ENCODE measurements at regions not wholly inside any gene's neighbourhood (a gene's known extent, or its start where the extent isn't known, plus 50 kb on each side); places are given as distances from the start of the nearest gene placed in this dataset.

DNA sequence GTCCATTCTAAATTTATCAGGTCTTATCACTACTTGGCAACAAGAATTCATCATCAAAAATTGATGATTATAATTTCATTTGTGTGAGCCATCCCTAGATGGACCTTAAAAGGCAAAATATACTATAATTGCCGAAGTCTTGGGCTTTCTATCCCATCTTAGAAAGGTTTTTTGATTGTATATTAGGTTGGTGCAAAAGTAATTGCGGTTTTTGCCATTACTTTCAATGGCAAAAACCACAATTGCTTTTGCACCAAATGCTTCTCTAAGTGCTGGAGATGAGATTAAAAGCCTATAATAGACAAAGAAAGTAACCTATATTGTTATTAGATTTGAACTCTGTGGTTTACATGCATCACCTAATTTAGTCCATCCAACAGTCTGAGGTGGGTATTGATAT, 612.9 kb downstream of the ZNF385D start:
- no peak for DNase-seq (ENCODE audit: low read depth)

DNA sequence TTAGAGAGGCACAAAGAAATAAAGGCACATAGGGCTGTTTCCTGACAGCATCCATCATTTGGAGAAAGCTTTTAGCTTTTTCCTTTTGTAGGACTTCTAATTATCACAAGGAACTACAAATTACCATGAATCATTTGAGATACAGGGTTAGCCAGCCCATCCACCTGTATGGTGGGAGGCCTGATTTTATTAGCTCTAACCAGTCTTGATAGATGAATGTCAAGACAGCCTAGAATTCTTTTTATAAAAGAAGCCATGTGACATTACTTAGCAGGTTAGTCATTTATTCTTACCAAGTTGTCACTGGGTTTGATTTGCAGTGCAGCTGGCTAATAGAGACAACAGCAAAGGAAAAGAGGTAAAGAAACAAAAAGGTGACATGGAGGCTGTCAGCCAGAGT, 618.1 kb downstream of the ZNF385D start:
- DNase-seq (ENCODE audit: low read depth) = no peak

DNA sequence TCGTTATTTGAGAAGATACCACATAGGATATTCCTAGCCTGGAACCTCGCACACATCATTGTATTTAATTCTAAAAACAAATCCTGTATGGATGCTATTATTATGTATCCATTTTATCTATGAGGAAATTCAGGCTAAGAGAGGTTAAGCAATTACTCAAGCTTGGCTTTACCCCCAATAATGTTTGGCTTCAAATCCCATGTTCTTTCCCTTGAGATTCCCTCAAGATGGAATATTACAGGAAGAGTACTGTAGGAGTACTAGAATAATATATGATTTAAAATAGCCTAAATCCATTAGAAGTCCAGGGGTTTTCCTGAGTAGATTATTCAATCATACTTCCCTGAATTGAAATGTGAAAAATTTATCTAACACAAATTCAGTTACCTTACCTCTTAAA, 630.2 kb downstream of the ZNF385D start:
- DNase-seq (ENCODE audit: low read depth) = no peak

- DNase-seq (ENCODE audit: low read depth) = no peak
These were observed 633.6 kb downstream of the ZNF385D start for GRCh38 chr3:21117370-21117769.

- DNase-seq (ENCODE audit: low read depth) = no peak
These were observed 642.0 kb downstream of the ZNF385D start for GRCh38 chr3:21109056-21109455.

DNA sequence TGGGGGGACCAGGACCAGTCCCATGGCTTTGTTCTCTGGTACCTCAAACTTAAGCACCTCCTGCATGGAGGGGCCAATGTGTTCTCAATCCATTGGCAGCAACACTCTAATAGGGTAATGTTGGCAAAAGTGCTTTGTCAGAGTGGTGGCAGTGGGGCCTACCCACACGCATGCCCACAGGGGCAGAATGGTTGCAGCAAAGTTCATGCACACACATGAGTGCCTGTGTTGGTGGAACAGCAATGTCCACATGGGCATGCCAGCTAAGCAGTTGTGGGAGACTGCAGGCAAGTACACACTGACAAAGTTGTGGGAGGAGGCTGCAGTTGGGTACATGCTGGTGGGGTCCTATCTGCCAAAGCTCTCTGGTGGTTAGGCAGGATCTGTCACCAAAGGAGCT, 645.2 kb downstream of the ZNF385D start:
- no peak for DNase-seq (ENCODE audit: low read depth)

DNA sequence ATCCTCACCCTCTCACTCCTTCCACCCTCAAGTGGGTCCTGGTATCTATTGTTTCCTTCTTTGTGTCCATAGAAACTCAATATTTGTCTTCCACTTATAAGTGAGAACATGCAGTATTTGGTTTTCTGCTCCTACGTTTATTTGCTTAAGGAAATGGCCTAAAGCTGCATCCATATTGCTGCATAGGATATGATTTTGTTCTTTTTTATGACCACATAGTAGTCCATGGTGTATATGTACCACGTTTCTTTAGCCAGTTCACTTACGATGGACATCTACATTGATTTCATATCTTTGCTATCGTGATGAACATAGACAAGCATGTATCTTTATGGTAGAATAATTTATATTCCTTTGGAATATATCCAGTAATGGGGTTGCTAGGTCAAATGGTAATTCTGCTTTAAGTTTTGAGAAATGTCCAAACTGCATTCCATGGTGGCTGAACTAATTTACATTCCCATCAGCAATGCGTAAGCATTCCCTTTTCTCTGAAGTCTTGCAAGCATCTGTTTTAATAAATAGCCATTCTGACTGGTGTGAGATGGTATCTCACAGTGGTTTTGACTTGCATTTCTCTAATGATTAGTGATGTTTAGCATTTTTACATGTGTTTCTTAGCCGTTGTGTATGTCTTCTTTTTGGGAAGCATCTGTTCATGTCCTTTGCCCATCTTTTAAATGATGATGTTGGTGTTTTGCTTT, 650.2 kb downstream of the ZNF385D start:
- no peak for DNase-seq (ENCODE audit: low read depth)

DNA sequence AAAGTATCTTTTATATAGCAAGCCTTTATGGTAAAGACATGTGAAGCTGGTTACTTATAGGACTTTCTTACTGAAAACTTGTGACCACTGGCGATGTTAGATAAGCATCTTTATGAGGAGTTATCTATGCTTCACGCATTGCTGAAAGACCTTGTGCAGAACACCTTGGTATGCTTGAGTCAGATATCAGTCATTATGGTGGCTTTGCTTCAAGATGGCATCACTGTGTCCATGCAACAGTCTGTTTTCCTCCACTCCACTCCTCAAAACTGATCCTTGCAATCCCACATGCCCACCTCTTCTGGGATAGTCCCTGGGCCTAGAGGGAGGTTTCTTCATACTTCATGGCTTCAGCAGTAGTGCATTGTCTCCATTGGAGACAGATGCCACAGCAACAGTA, 656.3 kb downstream of the ZNF385D start:
- no peak for DNase-seq (ENCODE audit: low read depth)

- DNase-seq (ENCODE audit: low read depth) = no peak
These were observed 677.4 kb downstream of the ZNF385D start for GRCh38 chr3:21073561-21073960.

GRCh38 chr3:21067031-21067813, 683.8 kb downstream of the ZNF385D start:
- no peak for DNase-seq (ENCODE audit: low read depth)

- no peak for DNase-seq (ENCODE audit: low read depth)
These were observed 688.1 kb downstream of the ZNF385D start for GRCh38 chr3:21062831-21063294.

DNA sequence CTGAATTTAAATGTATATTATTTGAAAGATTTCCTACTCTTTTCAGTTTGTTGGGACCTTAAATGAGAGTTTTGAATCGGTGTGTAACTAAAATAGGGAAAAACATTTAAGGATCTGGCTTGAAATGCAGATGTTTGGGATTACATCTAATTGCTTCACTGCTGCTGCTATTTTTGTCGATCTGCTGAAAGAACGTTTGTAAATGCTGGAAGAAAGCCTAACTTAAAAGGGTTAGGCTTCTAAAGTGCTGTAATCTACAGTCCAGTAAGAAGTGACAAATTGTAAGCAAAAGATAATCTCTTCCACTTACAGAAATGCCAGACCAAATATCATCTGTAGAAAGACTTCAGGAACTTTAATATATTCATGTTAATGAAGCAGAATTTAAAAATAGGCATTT, 691.6 kb downstream of the ZNF385D start:
- DNase-seq (ENCODE audit: low read depth) = no peak

GRCh38 chr3:21056293-21056692, 694.7 kb downstream of the ZNF385D start:
- no peak for DNase-seq (ENCODE audit: low read depth)

DNA sequence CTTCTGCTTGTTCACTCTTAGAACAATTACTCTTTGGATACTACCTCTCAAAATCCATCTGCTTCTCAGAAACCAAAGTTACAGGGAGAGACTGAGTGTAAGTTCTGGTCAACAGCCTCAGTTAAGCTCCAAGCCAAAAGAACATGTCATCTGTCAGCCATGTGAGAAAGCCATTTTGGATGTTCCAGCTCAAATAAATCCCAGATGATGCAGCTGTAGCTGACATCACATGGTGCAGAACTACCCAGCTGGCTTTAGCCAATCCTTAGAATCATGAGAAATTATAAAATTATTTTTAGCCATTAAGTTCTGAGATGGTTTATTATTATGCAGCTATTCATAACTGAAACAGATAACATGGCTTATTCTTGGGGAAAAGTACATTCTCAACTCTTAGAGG, 696.0 kb downstream of the ZNF385D start:
- no peak for DNase-seq (ENCODE audit: low read depth)

DNA sequence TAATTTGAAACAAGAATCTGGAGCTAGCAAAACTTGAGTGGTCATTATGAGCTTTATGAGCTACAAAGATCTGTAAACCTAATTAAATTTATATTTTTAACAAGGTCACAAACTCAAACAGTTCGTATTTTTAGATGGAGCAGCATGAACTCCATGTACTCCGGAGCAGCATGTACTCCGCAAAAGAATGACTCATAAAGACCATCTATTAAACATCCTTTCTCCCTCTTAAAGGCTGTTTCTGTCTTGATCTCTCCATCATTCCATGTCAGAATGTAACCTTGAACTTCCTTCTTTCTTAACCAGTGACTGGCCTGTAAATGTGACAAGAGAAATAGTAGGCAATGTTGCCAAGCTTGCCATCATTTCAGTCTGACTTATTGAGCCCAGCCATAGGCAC, 696.9 kb downstream of the ZNF385D start:
- no peak for DNase-seq (ENCODE audit: low read depth)

GRCh38 chr3:21049334-21050062, 701.5 kb downstream of the ZNF385D start:
- DNase-seq (ENCODE audit: low read depth) = no peak

- no peak for DNase-seq (ENCODE audit: low read depth)
These were observed 707.9 kb downstream of the ZNF385D start for GRCh38 chr3:21043139-21043538.

DNA sequence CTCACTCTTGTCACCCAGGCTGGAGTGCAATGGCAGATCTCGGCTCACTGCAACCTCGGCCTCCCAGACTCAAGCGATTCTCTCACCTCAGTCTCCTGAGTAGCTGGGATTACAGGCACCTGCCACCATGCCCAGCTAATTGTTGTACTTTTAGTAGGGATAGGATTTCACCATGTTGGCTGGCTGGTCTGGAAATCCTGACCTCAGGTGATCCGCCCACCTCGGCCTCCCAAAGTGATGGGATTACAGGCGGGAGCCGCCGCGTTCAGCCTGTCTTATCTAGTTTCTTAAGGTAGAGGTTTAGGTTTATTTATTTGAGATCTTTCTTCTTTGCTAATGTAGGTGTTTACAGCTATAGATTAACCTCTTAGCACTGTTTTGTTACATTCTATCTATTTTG, 708.8 kb downstream of the ZNF385D start:
- no peak for DNase-seq (ENCODE audit: low read depth)

DNA sequence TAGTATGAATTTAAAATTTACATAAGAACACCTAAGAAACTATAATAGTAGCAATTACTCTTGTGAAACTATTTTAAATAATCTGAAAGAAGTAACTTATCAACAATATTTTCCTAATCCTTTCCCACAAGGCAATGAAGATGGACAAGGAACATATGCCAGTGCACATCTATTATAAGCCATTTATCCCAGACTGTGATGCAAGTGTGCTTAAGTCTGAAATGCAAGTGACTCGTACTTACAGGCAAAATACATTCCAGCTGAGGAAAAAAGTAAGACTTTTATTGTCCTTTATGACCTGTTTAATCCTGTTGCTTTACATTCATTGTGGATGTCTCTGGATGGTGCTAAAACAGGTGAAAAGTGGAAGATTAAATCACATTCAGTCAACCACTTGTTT, 709.4 kb downstream of the ZNF385D start:
- DNase-seq (ENCODE audit: low read depth) = no peak

GRCh38 chr3:21036888-21037287, 714.1 kb downstream of the ZNF385D start:
- DNase-seq (ENCODE audit: low read depth) = no peak

GRCh38 chr3:21028412-21028811, 722.6 kb downstream of the ZNF385D start:
- no peak for DNase-seq (ENCODE audit: low read depth)

DNA sequence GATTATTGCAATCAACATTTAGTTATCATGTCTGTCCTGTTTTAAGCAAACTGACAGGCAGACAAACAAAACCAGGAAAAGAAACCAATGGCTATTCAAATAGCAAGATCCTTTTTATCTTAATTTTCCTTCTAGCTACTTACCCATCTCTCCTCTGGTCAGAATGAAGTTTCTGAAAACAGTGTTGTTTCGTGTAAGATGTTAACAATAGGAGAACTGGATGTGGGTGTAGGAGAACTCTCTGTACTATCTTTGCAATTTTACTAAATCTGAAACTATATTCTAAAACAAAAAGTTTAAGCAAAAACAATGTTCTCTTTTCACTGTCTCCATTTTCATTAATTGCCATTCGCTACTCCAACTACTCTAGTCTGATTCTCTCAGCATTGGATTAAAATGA, 726.4 kb downstream of the ZNF385D start:
- DNase-seq (ENCODE audit: low read depth) = no peak

- DNase-seq (ENCODE audit: low read depth) = peak; percentile 6
These were observed 730.3 kb downstream of the ZNF385D start for GRCh38 chr3:21020681-21021080.
